Keratinocyte (primary cell): ENCODE measurements at regions not wholly inside any gene's neighbourhood (a gene's known extent, or its start where the extent isn't known, plus 50 kb on each side); places are given as distances from the start of the nearest gene placed in this dataset.

Source experiments
- DNase-seq: peaks from one replicate; pipeline ENCODE4 v3.0.0-alpha.2; 2011; ENCODE audit warnings: low read depth, missing footprints, low spot score
- FAIRE-seq: peaks from 2 replicates; lab custom pipeline; 2011; peaks lifted over from hg19 to GRCh38; lab: Jason Lieb, UNC
- H2AFZ ChIP-seq: 2 replicates; pipeline ENCODE4 v1.6.0; 2012; ENCODE audit warnings: low read length, control low read depth, inconsistent platforms; ENCODE audit not compliant: control insufficient read depth
- H3K27ac ChIP-seq: 2 replicates; pipeline ENCODE4 v1.5.1; 2011; ENCODE audit warnings: low read length; ENCODE audit not compliant: control insufficient read depth, insufficient read depth
- H3K27me3 ChIP-seq: 3 replicates; pipeline ENCODE4 v1.6.0; 2011; ENCODE audit warnings: low read length; ENCODE audit not compliant: control insufficient read depth, insufficient read depth; ENCODE audit errors: extremely low read depth
- H3K36me3 ChIP-seq, 2 experiments: 2 replicates in 1 of 2; 3 replicates in 1 of 2; pipeline ENCODE4 v1.5.1; 2011; ENCODE audit warnings: low read length in 2 of 2, mild to moderate bottlenecking in 1 of 2; ENCODE audit not compliant: control insufficient read depth in 2 of 2, insufficient read depth in 2 of 2; ENCODE audit errors: extremely low read depth in 1 of 2
- H3K4me1 ChIP-seq: 3 replicates; pipeline ENCODE4 v1.5.1; 2011; ENCODE audit warnings: low read length; ENCODE audit not compliant: control insufficient read depth, insufficient read depth; ENCODE audit errors: extremely low read depth
- H3K4me2 ChIP-seq: 3 replicates; pipeline ENCODE4 v1.6.0; 2011; ENCODE audit warnings: low read depth, low read length; ENCODE audit not compliant: control insufficient read depth, insufficient read depth; ENCODE audit errors: extremely low read depth
- H3K4me3 ChIP-seq, 3 experiments: fragments of 200-600 bp in 1 of 3; sonication (generic) in 1 of 3; 2 replicates in 2 of 3; 3 replicates in 1 of 3; pipeline ENCODE4 v1.5.1; 2011 to 2016; ENCODE audit warnings: low read length in 3 of 3, mild to moderate bottlenecking in 3 of 3, control low read depth in 2 of 3, inconsistent platforms in 1 of 3, low read depth in 1 of 3, mixed read lengths in 1 of 3, mixed run types in 1 of 3, moderate library complexity in 1 of 3; ENCODE audit not compliant: control insufficient read depth in 2 of 3, insufficient read depth in 2 of 3; ENCODE audit errors: extremely low read depth in 1 of 3
- H3K79me2 ChIP-seq: 2 replicates; pipeline ENCODE4 v1.6.0; 2012; ENCODE audit warnings: low read length; ENCODE audit not compliant: control insufficient read depth, insufficient read depth
- H3K9ac ChIP-seq: 3 replicates; pipeline ENCODE4 v1.6.0; 2011; ENCODE audit warnings: low read length; ENCODE audit not compliant: control insufficient read depth, insufficient read depth; ENCODE audit errors: extremely low read depth
- H3K9me1 ChIP-seq: 3 replicates; pipeline ENCODE4 v1.6.0; 2011; ENCODE audit warnings: low read length; ENCODE audit not compliant: control insufficient read depth, insufficient read depth; ENCODE audit errors: extremely low read depth
- H3K9me3 ChIP-seq: 2 replicates; pipeline ENCODE4 v1.5.1; 2012; ENCODE audit warnings: low read depth, low read length; ENCODE audit not compliant: control insufficient read depth
- H4K20me1 ChIP-seq: 3 replicates; pipeline ENCODE4 v1.6.0; 2011; ENCODE audit warnings: low read length; ENCODE audit not compliant: control insufficient read depth, insufficient read depth; ENCODE audit errors: extremely low read depth
- CTCF ChIP-seq, 3 experiments: IDR thresholded peaks in 1 of 3; conservative IDR thresholded peaks in 1 of 3; optimal IDR thresholded peaks in 1 of 3; 2 replicates in 2 of 3; 3 replicates in 1 of 3; pipeline versions ENCODE3 to v1.5.1; 2011; ENCODE audit warnings: low read length in 3 of 3, mild to moderate bottlenecking in 3 of 3, moderate library complexity in 2 of 3, control low read depth in 1 of 3, inconsistent platforms in 1 of 3; ENCODE audit not compliant: insufficient read depth in 2 of 3; ENCODE audit errors: extremely low read depth in 1 of 3
- EZH2 ChIP-seq: IDR thresholded peaks from one replicate; pipeline ENCODE4 v1.6.1; 2012; ENCODE audit warnings: inconsistent platforms, mild to moderate bottlenecking, low read length, moderate library complexity
- dilution Hi-C: fragments of 300-500 bp; cut with MboI; formaldehyde crosslinking; loops from one replicate; pipeline ENCODE4 v1.7.0; 2020; ENCODE audit warnings: low sequenced_read_pairs; ENCODE audit not compliant: extremely low pct_ligation_motif_present

GRCh38 chr6:22972771-22973170 lies 403.4 kb downstream of the HDGFL1 start:
- dilution Hi-C loops, result no loop called here
- Histone ChIP-seq H2AFZ (no peak overlapping the region), H3K27me3 (no peaks in the 10 kb centered on the region), H3K9me3 (no peaks in the 10 kb centered on the region), H3K4me3 (no peak overlapping the region), H3K27ac (no peak overlapping the region), H4K20me1 (no peaks in the 10 kb centered on the region), H3K9me1 (no peaks in the 10 kb centered on the region), H3K4me2 (no peak overlapping the region), H3K9ac (no peak overlapping the region), H3K36me3 (no peaks in the 10 kb centered on the region), H3K4me1 (no peaks in the 10 kb centered on the region), H3K79me2 (no peaks in the 10 kb centered on the region)
- DNase-seq (no peak), FAIRE-seq (no peak)
- no peak for TF ChIP-seq CTCF (optimal IDR thresholded peaks at IDR 0.05 in 1 of 3, IDR thresholded peaks at IDR 0.05 in 1 of 3, conservative IDR thresholded peaks at IDR 0.05 in 1 of 3; ENCODE audit: extremely low read depth in 1 of 3, insufficient read depth in 2 of 3, low read length in 3 of 3)

- no peak for DNase-seq
Observed at GRCh38 chr6:22975079-22975478, 405.7 kb downstream of the HDGFL1 start.

More at GRCh38 chr6:22975079-22975478, 405.7 kb downstream of the HDGFL1 start:
- H3K4me3 ChIP-seq, result no peak overlapping the region
- H3K9me1 ChIP-seq, result no peaks in the 10 kb centered on the region
- H3K4me2 ChIP-seq, result no peak overlapping the region
- no peak overlapping the region for H3K27ac ChIP-seq
- H3K79me2 ChIP-seq, result no peaks in the 10 kb centered on the region
- no peaks in the 10 kb centered on the region for H3K36me3 ChIP-seq
- H2AFZ ChIP-seq, result no peak overlapping the region
- no peaks in the 10 kb centered on the region for H3K27me3 ChIP-seq
- H4K20me1 ChIP-seq, result no peaks in the 10 kb centered on the region
- TF ChIP-seq CTCF (optimal IDR thresholded peaks at IDR 0.05 in 1 of 3, IDR thresholded peaks at IDR 0.05 in 1 of 3, conservative IDR thresholded peaks at IDR 0.05 in 1 of 3; ENCODE audit: extremely low read depth in 1 of 3, insufficient read depth in 2 of 3, low read length in 3 of 3) (no peak), EZH2 (no peak)
- no peaks in the 10 kb centered on the region for H3K4me1 ChIP-seq
- no peaks in the 10 kb centered on the region for H3K9me3 ChIP-seq
- H3K9ac ChIP-seq, result no peak overlapping the region
- no peak for FAIRE-seq
- dilution Hi-C loops, result no loop called here
